Peyer's patch (tissue), 4 donors: ENCODE measurements at regions not wholly inside any gene's neighbourhood (a gene's known extent, or its start where the extent isn't known, plus 50 kb on each side); places are given as distances from the start of the nearest gene placed in this dataset.
A peak's percentile ranks its signal among the peaks of the same experiment; 100 is the strongest.

ENCODE experiments used
- DNase-seq, 3 donors: peaks; one replicate each; pipeline ENCODE4 v3.0.0-alpha.2; 2017 to 2019
- H3K27ac ChIP-seq, 4 donors: fragments of 200-600 bp; sonication (generic); one replicate each; pipeline ENCODE4 v1.5.1; 2016 to 2019
- H3K27me3 ChIP-seq, 2 donors: fragments of 200-600 bp; sonication (generic); one replicate each; pipeline ENCODE4 v1.5.1; 2019
- H3K36me3 ChIP-seq, 3 donors: fragments of 200-600 bp; sonication (generic); one replicate each; pipeline ENCODE4 v1.5.1; 2016 to 2019
- H3K4me1 ChIP-seq, 4 donors: fragments of 200-600 bp; sonication (generic); one replicate each; pipeline ENCODE4 v1.5.1; 2016 to 2019
- H3K4me3 ChIP-seq, 4 donors: fragments of 200-600 bp; sonication (generic); 1 replicate in 3 of 4; 2 replicates in 1 of 4; pipeline ENCODE4 v1.5.1; 2016 to 2019; ENCODE audit warnings: mild to moderate bottlenecking in 1 of 4
- H3K9me3 ChIP-seq, 4 donors: fragments of 200-600 bp; sonication (generic); one replicate each; pipeline ENCODE4 v1.5.1; 2016 to 2019; ENCODE audit warnings: mild to moderate bottlenecking in 1 of 4
- POLR2A ChIP-seq, 2 donors: fragments of 450-650 bp; IDR thresholded peaks; one replicate each; pipeline ENCODE4 v1.5.1; 2017; ENCODE audit warnings: antibody characterized with exemption in 2 of 2, mild to moderate bottlenecking in 2 of 2, moderate library complexity in 2 of 2
- TF ChIP-seq, protein P1 (sequence below), 6 experiments: fragments of 450-650 bp in 4 of 6; fragments of 200-600 bp in 2 of 6; sonication (generic) in 1 of 6; IDR thresholded peaks; one replicate each; pipeline ENCODE4 v1.5.1; 2017 to 2019; ENCODE audit warnings: antibody characterized with exemption in 6 of 6, mild to moderate bottlenecking in 3 of 6, moderate library complexity in 1 of 6

DNA sequence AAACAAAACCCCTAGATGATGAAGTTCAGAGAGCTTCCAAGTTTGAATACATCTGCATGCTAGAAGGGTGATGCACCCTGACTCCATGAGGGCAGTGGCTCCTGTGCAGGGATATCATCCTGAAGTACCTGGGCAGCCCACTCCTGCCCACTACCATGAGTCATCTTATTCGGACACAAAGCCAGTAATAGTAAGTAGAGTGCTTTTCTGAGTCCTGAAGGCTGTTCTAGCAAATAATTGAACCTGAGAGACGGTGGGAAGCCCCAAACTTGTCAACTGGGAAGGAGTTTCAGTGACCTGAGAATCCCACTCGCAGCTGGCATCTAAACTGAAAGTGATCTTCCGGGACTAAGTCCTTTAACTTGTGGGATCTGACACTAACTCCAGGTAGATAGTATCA lies 152.9 kb upstream of the COL21A1 start:
- Histone ChIP-seq H3K36me3 (no peaks in the 10 kb centered on the region), H3K27me3 (no peaks in the 10 kb centered on the region), H3K4me3 (peak overlapping the region in 2 of 4 donors; percentile 22 to 28), H3K27ac (peak overlapping the region in 2 of 4 donors; percentile 15 to 70), H3K4me1 (peaks cover 0 to 6% (median 0%) of the 10 kb centered on the region in 4 donors), H3K9me3 (no peaks in the 10 kb centered on the region)
- DNase-seq, result no peak
- TF ChIP-seq, protein P1, sequence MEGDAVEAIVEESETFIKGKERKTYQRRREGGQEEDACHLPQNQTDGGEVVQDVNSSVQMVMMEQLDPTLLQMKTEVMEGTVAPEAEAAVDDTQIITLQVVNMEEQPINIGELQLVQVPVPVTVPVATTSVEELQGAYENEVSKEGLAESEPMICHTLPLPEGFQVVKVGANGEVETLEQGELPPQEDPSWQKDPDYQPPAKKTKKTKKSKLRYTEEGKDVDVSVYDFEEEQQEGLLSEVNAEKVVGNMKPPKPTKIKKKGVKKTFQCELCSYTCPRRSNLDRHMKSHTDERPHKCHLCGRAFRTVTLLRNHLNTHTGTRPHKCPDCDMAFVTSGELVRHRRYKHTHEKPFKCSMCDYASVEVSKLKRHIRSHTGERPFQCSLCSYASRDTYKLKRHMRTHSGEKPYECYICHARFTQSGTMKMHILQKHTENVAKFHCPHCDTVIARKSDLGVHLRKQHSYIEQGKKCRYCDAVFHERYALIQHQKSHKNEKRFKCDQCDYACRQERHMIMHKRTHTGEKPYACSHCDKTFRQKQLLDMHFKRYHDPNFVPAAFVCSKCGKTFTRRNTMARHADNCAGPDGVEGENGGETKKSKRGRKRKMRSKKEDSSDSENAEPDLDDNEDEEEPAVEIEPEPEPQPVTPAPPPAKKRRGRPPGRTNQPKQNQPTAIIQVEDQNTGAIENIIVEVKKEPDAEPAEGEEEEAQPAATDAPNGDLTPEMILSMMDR (IDR thresholded peaks at IDR 0.05), result no peak
- no peak for TF ChIP-seq POLR2A (IDR thresholded peaks at IDR 0.05)

DNA sequence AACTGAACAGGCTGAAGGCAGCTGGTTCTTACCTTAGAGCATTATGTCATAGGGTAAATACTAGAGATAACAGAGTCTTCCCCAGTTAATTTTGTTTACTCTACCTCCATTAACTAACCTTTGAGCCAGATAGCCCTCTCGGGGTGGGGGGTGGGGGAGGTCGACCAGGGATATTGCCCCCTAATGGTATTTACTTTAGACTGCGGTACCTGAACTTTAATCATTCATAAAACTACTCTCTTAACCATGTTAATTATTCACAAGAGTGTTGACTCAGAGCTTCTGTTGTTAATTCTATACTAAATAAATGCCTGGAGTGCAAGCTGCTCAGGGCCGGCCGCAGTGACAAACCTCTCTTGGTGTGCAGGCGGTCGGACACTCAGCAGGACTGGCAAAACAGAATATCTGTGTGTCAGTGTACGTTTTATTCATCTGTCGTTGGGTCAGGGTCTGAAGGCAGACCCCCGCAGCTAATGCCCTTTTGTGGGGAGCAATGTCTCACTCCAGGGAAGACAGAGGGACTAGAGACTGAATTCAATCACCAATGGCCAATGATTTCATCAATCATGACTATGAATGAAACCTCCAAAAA lies 152.4 kb upstream of the COL21A1 start:
- Histone ChIP-seq H3K4me1 (peaks cover 0 to 6% (median 0%) of the 10 kb centered on the region in 4 donors), H3K4me3 (peak overlapping the region in 2 of 4 donors; percentile 22 to 28), H3K36me3 (no peaks in the 10 kb centered on the region), H3K27me3 (no peaks in the 10 kb centered on the region), H3K27ac (peak overlapping the region in 2 of 4 donors; percentile 65 to 86), H3K9me3 (no peaks in the 10 kb centered on the region)
- TF ChIP-seq, protein P1 (IDR thresholded peaks at IDR 0.05), result no peak
- peak in 1 of 2 donors; percentile 46 for TF ChIP-seq POLR2A (IDR thresholded peaks at IDR 0.05)
- DNase-seq, result peak in 2 of 3 donors; percentile 63 to 75

DNA sequence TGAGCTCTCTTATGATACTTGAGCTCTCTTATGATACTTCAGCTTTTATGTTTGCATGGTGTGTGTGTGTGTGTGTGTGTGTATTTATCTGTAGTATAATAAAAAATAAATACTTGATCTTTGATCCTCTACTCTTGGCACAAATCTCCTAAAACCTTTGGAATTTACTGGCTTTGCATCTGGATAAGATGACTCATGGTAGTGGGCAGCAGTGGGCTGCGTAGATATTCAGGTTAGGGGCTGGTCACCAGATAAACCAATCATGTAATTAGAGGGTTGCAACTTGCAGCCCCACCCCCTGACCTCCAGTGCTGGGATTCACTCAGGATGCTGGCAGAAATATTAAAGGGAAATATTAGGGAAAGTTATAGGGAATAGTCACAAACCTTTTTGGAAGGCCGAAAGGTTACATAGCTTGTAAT lies 151.9 kb upstream of the COL21A1 start:
- no peaks in the 10 kb centered on the region for H3K9me3 ChIP-seq
- DNase-seq, result no peak
- peak overlapping the region in 2 of 4 donors; percentile 65 to 86 for H3K27ac ChIP-seq
- no peak for TF ChIP-seq POLR2A (IDR thresholded peaks at IDR 0.05)
- TF ChIP-seq, protein P1 (IDR thresholded peaks at IDR 0.05), result no peak
- no peaks in the 10 kb centered on the region for H3K36me3 ChIP-seq
- H3K4me3 ChIP-seq, result no peak overlapping the region
- H3K27me3 ChIP-seq, result no peaks in the 10 kb centered on the region
- peaks cover 0 to 6% (median 0%) of the 10 kb centered on the region in 4 donors for H3K4me1 ChIP-seq

DNA sequence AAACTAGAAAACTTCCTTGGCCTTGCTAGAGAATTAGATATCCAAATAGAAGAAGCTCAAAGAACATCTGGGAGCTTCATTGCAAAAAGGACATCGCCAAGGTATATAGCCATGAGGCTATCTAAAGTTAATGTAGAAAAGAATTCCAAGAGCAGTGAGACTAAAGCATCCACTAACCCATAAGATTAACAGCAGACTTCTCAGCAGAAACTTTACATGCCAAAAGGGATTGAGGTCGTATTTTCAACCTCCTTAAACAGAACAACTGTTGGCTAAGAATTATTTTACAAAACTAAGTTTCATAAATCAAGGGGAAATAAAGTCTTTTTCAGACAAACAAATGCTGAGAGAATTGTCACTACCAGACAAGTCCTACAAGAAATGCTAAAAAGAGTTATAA lies 149.1 kb upstream of the COL21A1 start:
- no peaks in the 10 kb centered on the region for H3K9me3 ChIP-seq
- no peak overlapping the region for H3K27ac ChIP-seq
- TF ChIP-seq POLR2A (IDR thresholded peaks at IDR 0.05), result no peak
- TF ChIP-seq, protein P1 (IDR thresholded peaks at IDR 0.05), result no peak
- no peak overlapping the region for H3K4me3 ChIP-seq
- DNase-seq, result no peak
- no peaks in the 10 kb centered on the region for H3K27me3 ChIP-seq
- no peaks in the 10 kb centered on the region for H3K36me3 ChIP-seq
- peaks cover 0 to 6% (median 0%) of the 10 kb centered on the region in 4 donors for H3K4me1 ChIP-seq

DNA sequence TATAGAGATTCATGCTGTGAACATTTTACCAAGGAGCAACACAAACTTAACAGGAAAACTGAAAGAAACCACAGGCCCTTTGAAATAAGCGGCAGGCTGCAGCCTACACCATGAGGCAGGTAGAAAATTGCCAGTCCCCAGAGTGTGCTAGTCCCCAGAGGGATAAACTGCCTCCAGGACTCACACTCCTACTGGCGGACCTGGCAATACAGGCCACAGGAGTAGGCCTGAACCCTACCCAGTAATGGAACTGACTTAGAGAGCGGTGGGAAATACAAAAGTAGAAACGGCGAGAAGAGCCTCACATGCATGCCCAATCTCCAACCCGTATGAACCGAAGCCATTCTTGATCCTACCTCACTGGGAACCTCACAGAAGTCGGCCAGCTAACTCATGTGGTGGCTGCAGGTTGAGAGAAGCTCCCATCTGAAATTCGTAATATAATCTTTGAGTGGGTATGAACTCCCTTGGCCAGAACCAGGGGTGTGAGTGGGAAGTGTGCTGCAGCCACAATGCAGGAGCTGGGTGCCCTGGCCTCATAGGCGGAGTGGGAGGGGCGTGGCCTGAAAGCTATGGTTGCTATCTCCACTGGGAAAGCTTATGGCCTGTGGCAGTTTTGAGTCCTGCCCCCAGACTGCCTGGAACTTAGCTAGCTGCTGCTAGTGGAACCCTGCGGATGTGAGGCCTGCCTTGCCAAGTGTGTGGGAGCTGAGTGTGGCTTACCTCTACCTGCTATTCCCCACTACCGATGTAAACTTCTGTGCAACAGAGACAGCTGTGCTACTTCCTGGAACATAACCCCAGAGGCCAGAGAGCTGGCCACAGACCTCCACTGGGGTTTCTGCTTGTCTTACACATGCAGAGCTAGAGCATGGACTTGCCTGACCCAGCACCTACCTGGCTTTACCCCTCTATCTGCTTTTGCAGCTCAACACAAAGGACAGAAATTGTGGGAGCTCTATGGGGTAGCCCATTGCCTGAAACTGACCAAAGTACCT lies 146.5 kb upstream of the COL21A1 start:
- H3K4me1 ChIP-seq, result peaks cover 0 to 5% (median 0%) of the 10 kb centered on the region in 4 donors
- no peak overlapping the region for H3K4me3 ChIP-seq
- TF ChIP-seq, protein P1 (IDR thresholded peaks at IDR 0.05), result no peak
- TF ChIP-seq POLR2A (IDR thresholded peaks at IDR 0.05), result no peak
- no peaks in the 10 kb centered on the region for H3K27me3 ChIP-seq
- H3K27ac ChIP-seq, result no peak overlapping the region
- H3K36me3 ChIP-seq, result no peaks in the 10 kb centered on the region
- DNase-seq, result no peak
- H3K9me3 ChIP-seq, result no peaks in the 10 kb centered on the region
